ENCODE measurements at regions not wholly inside any gene's neighbourhood (a gene's known extent, or its start where the extent isn't known, plus 50 kb on each side); places are given as distances from the start of the nearest gene placed in this dataset.

- no peak for DNase-seq
Observed at GRCh38 chr22:44423556-44424358, 74.3 kb downstream of the RTL6 start.

DNA sequence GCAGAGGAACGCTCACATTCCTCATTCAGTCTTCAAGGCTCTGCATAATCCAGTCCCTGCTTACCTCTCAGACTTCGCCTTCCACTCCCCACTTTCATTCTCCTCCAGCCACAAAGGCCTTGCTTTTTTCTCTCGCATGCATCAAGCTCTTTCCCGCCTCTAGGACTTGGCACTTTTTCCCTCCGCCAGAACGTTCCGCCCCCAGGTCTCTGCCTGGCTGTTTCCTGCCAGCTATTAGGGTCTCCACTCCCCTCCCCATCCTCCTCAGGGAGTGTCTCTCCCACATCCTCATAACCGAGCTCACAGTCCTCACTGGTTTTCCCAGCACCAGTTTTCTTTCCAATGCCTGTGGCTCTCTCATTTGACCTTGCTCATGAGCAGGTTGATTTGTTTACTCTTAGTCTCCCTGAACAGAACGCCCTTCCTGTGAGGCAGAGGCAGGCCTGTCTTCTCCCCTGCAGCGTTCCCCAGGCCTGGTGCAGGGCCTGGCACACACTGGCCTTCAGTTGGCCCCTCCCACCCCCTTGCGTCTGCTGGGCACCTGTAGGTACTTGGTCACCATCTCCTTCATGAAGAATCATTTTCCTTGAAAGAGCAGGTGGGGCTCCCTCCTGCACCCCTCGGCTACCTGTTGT, 75.2 kb downstream of the RTL6 start:
- no peak for DNase-seq

DNA sequence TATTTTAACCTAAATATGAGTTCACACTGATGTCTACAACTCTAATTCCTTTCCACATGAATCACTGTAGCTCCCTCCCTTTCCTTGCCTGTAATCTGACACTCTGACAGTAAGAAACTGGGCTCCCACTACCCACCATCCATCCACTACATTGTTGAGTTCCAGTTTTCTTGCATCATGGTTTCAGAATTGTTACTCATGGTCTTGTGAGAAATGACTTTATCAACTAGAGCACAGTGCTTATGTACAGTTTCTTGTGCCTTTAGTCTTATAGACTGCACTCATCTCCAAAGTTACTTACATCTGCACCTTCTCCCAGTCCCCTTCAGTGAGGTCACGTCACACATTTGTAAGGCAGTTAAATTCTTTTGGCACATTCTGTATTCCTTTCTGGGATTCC, 78.6 kb downstream of the RTL6 start:
- DNase-seq: no peak

GRCh38 chr22:44413211-44413610, 84.8 kb downstream of the RTL6 start:
- no peak for DNase-seq

DNA sequence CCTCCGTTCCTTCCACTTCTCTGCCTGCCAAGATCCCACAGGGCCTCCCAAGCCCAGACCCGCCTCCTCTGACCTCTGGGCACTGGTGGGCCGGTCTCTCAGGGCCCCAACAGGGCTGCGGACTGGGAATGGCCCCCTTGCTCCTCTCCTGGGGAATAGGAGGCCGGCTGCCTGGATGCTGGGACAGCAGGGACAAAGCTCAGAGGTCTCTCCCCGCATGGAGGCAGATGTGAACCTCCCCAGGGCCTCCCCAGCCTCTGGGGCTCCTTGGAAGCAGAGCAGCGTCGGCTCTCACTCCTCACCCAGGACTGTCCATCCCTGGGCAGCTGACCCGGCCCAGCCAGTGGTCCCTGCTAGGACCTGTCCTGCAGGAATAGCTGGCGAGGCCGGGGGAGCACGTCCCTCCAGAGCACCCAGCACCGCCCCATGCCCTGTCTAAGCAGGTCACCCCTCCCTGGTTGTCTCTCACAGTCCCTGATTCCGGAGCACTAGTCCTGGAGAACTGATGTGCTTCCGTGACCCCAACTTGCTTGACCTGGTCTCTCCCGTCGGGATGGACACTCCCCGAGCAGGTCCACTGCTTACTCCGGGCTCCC, 85.8 kb downstream of the RTL6 start:
- DNase-seq: no peak

GRCh38 chr22:44411226-44412135, 86.6 kb downstream of the RTL6 start:
- no peak for DNase-seq

DNA sequence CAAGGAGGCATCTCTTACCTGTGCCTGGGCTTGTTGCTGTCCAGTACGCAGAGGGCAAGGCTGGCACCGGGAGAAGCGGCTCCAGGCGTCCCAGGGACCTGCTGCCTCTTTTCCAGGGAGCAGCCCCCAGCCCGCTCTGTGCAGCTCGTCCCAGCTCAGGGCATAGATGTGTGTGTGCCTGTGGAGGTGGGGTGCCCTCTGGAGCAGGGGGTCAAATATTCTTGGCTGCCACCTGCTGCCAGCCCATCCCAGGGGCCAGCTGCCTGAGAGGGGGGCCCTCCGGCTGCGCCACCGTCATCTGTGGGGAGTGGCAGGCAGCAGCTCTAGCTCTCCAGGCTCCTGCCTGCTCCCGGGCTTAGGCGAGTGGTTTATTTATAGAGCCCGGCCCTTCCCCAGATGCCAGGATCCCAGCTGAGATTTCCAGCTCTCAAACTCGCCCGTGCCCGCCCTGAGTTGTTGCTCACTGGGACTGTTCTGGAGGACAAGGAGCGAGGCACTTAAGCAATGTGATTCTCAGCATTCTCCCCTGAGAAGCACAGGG, 87.5 kb downstream of the RTL6 start:
- no peak for DNase-seq

DNA sequence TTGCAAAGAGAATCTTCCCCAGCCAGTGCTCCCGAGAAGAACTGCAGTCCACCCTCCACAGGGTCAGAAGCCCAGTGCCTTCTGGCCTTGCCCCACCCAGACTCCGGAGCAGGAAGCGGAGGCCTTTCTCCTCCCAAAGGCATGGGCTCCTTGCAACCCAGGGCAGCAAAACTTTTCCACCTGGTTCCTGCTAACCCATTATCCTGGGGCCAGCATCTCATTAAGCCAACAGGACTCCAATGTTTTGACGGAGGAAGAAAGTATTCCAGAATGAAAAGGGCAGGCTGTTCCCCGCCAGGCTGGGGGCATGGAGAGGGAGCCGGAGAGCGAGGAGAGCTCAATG, 88.1 kb downstream of the RTL6 start:
- DNase-seq: no peak

GRCh38 chr22:44409211-44409973, 88.6 kb downstream of the RTL6 start:
- no peak for DNase-seq

DNA sequence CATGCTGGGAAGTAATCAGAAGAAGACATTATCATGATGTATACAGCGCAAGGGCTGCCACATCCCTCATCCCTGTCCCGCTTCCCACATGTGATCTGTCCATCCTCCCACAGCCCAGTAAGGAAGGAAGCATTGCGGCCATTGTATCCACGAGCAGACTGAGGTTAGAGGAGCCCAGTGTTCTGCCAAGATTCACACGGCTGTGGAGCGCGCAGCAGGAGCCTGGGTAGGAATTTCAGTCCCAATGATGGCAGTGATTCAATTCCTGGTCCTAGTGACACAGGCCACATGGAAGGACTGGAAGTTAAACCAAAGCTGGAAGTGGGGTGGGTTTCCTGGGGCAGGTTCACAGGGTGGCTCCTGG, 89.2 kb downstream of the RTL6 start:
- DNase-seq: no peak

- DNase-seq: no peak
Observed at GRCh38 chr22:44407987-44408828, 89.8 kb downstream of the RTL6 start.

DNA sequence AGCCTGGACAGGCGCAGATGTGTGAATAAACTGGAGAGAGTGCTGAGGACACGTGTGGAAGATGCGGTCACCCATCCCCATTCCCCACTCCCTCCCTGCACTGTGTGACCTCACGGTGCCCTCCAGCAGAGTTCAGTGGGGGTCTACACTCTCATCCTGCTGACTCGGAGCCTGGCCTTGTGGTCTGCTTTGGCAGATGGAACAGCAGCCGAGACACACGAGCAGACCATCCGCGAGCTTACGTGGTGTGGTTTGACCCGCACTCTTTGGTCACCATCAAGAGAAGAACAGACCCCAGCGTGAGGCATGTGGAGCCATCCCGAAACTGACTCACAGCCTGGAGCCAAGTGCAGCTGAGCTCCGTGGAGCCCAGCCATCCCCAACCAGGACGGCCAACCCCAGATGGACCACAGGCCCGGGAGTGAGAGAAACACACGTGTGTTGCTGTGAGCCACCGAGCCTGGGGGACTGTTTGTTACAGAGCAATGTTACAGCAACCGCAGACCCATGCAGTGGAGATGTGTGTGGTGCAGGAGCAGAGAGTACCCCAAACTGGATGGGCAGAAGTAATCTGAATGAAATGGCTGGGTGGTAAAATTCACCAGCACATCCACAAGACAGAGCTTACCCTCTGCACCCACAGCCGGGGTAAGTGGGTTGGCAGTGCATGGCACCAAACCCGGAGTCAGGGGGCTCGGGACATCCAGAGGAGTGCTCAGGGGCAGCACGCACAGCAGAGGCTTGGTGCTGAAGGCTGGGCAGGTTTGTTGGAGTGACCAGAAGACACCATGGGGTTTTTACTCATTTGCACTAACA, 90.7 kb downstream of the RTL6 start:
- no peak for DNase-seq

GRCh38 chr22:44406341-44407170, 91.5 kb downstream of the RTL6 start:
- DNase-seq: no peak

- no peak for DNase-seq
Observed at GRCh38 chr22:44405661-44406060, 92.4 kb downstream of the RTL6 start.

DNA sequence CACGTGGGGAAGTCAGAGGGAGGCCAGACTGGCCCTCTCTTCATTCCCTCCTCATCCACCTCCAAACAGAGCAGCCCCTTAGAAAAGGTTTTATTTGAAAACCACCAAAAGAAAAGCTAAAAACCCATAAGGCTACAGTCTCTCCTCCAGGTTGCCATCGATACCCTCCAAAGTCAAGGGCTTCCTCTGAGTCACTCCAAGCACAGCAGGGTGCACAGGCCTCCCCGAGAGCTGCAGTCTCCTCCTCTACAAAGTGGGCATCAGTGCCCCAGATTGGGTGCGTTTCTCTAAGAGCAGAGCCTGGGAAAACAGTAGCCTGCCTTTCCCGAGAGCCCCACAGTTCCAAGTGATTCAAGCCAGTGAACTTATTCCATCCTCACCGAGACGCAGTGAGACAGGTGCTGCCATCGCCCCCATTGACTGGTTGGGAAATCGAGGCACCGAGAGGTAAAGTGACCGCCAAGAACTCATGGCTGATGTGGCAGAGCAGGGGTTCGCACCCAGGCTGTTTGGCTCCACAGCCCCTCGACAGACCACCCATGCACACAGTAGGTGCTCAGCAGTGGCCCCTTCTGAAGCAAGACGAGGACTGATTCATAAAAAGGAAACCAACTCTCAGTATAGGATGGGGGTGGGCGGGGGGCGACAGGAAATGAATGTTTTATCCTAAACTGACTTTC, 91.7 kb upstream of the SHISAL1 start:
- DNase-seq: no peak

DNA sequence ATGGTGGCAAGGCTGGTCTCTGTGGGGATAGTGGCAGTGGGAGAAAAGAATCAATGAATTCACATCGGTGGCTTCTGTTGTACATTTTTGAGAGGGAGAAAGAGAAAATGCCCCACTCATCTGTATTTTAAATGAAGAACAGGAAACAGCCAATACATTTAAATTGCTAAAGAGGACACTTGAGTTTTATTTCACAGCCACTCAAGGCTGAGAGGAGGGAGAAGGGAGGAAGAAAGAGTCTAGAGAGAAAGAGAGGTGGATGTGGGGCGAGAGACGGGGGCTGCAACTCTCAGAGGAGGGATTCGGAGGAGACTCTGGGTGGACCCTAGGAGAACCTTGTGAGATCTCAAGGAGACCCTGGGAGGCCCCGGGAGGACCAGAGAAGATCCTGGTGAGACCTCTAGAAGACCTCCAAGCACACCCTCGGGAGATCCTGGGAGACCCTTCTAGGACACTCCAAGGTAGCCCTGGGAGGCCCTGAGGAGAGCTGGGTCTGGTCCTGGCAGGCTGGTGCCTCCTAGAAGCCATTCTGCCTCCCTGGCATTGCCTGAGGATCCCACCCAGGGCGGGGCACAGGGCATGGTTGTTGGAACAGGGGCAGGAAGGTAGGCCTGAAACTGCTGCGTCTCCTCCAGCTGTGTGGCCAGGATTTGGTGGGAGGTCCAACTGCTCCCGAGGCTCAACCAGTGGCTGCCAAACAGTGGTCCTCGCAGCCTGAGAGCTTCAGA, 91.0 kb upstream of the SHISAL1 start:
- no peak for DNase-seq

- DNase-seq: no peak
Observed at GRCh38 chr22:44403166-44403565, 90.4 kb upstream of the SHISAL1 start.
